ENCODE measurements at regions not wholly inside any gene's neighbourhood (a gene's known extent, or its start where the extent isn't known, plus 50 kb on each side); places are given as distances from the start of the nearest gene placed in this dataset.
A peak's percentile ranks its signal among the peaks of the same experiment; 100 is the strongest.

DNA sequence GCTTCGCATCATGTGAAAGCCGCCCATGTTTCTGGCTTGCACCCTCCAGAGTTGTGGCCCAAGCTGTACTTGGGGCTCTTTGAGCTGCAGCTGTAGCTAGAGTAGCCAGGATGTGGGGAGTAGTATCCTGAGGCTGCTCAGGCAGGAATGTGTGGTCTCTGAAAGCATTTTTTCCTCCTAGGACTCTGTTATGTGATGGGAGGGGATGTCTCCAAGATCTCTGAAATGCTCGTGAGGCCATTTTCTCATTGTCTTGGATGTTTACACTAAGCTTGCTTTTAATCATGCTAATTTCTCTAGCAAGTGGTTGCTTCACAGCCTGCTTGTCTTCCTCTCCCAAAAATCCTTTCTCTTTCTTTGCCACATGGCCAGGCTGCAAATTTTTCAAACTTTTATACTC is 687.6 kb downstream of the DCDC2C start:
- 95% methylated on average over 2 of the region's 3 CpGs for WGBS (ENCODE audit: insufficient coverage)
- Histone ChIP-seq H3K9me3 (ENCODE audit: control insufficient read depth, insufficient read depth, low read length) (peaks cover 5% of the 10 kb centered on the region), H3K27me3 (ENCODE audit: control insufficient read depth, insufficient read depth, low read length) (no peaks in the 10 kb centered on the region), H3K27ac (ENCODE audit: low read depth, low read length) (no peak overlapping the region), H3K4me3 (ENCODE audit: low read depth, low read length) (no peak overlapping the region), H3K36me3 (ENCODE audit: control insufficient read depth, insufficient read depth, low read length) (no peaks in the 10 kb centered on the region), H3K4me1 (ENCODE audit: control insufficient read depth, insufficient read depth, low read length) (no peaks in the 10 kb centered on the region)
- DNase-seq (ENCODE audit: low read depth in 4 of 6, low spot score in 6 of 6) = no peak

- no peaks in the 10 kb centered on the region for H3K36me3 ChIP-seq (ENCODE audit: control insufficient read depth, insufficient read depth, low read length)
- H3K27me3 ChIP-seq (ENCODE audit: control insufficient read depth, insufficient read depth, low read length) = no peaks in the 10 kb centered on the region
- H3K4me3 ChIP-seq (ENCODE audit: low read depth, low read length) = no peak overlapping the region
- 96% methylated on average over 4 of the region's 10 CpGs for WGBS (ENCODE audit: insufficient coverage)
- H3K27ac ChIP-seq (ENCODE audit: low read depth, low read length) = no peak overlapping the region
- H3K9me3 ChIP-seq (ENCODE audit: control insufficient read depth, insufficient read depth, low read length) = peaks cover 2% of the 10 kb centered on the region
- no peak for DNase-seq (ENCODE audit: low read depth in 4 of 6, low spot score in 6 of 6)
- H3K4me1 ChIP-seq (ENCODE audit: control insufficient read depth, insufficient read depth, low read length) = no peaks in the 10 kb centered on the region
Observed at GRCh38 chr2:4404363-4404762, 701.0 kb downstream of the DCDC2C start.

DNA sequence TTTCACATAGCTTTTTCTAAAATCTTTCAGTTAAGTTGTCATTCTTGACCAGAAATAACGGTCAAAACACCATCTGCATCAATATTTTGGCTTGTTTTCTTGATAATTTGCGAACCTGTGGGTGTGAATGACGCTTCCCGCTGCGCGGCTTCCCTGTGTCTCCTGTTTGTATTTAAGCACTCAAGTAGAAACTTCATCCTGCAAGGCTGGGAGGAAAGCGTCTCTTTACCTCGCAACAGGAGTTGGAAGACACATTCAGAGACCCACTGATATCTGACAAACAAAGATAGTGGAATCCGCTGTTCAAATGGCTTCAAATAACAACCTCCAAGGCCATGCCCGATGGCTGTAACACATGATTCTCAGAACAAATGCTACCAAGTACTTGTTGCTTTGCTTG is 704.9 kb downstream of the DCDC2C start:
- H3K9me3 ChIP-seq (ENCODE audit: control insufficient read depth, insufficient read depth, low read length) = no peaks in the 10 kb centered on the region
- no peaks in the 10 kb centered on the region for H3K36me3 ChIP-seq (ENCODE audit: control insufficient read depth, insufficient read depth, low read length)
- no peak overlapping the region for H3K27ac ChIP-seq (ENCODE audit: low read depth, low read length)
- DNase-seq (ENCODE audit: low read depth in 4 of 6, low spot score in 6 of 6) = peak in 2 of 6 donors; percentile 38 to 66
- WGBS (ENCODE audit: insufficient coverage) = 29% methylated on average over 7 of the region's 10 CpGs
- H3K4me1 ChIP-seq (ENCODE audit: control insufficient read depth, insufficient read depth, low read length) = no peaks in the 10 kb centered on the region
- no peaks in the 10 kb centered on the region for H3K27me3 ChIP-seq (ENCODE audit: control insufficient read depth, insufficient read depth, low read length)
- H3K4me3 ChIP-seq (ENCODE audit: low read depth, low read length) = no peak overlapping the region

DNA sequence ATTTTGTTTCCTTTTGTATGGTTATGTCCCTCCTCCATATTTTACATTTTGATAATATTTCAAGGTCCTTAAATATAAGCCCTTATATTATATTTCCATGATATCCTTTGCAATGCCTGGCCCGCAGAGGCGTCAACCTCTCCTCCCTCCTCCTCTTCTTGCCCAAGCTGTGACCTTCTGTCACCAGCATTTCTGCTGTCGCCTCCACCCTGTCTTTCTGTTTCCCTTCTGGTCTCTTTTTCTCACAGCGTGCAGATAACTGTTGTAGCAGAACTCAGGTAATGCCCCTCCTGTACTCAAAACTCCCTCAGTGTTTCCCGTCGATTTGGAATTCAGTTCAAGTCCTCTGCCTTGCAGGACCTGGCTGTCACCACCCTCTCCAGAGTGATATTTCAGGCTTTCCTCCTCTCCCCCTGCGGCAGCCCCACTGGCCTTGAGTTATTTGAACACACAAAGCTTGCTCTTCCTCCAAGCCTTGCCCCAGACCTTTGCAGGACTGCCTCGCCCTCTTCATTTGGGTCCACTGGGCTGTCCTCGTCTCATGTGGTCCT is 709.3 kb downstream of the DCDC2C start:
- Histone ChIP-seq H3K9me3 (ENCODE audit: control insufficient read depth, insufficient read depth, low read length) (no peaks in the 10 kb centered on the region), H3K4me1 (ENCODE audit: control insufficient read depth, insufficient read depth, low read length) (no peaks in the 10 kb centered on the region), H3K4me3 (ENCODE audit: low read depth, low read length) (no peak overlapping the region), H3K36me3 (ENCODE audit: control insufficient read depth, insufficient read depth, low read length) (no peaks in the 10 kb centered on the region), H3K27ac (ENCODE audit: low read depth, low read length) (no peak overlapping the region), H3K27me3 (ENCODE audit: control insufficient read depth, insufficient read depth, low read length) (no peaks in the 10 kb centered on the region)
- 89% methylated on average over 9 of the region's 9 CpGs for WGBS (ENCODE audit: insufficient coverage)
- DNase-seq (ENCODE audit: low read depth in 4 of 6, low spot score in 6 of 6) = no peak

- no peaks in the 10 kb centered on the region for H3K9me3 ChIP-seq (ENCODE audit: control insufficient read depth, insufficient read depth, low read length)
- no peaks in the 10 kb centered on the region for H3K27me3 ChIP-seq (ENCODE audit: control insufficient read depth, insufficient read depth, low read length)
- no peaks in the 10 kb centered on the region for H3K36me3 ChIP-seq (ENCODE audit: control insufficient read depth, insufficient read depth, low read length)
- H3K27ac ChIP-seq (ENCODE audit: low read depth, low read length) = no peak overlapping the region
- no peaks in the 10 kb centered on the region for H3K4me1 ChIP-seq (ENCODE audit: control insufficient read depth, insufficient read depth, low read length)
- DNase-seq (ENCODE audit: low read depth in 4 of 6, low spot score in 6 of 6) = peak in 1 of 6 donors; percentile 87
- WGBS (ENCODE audit: insufficient coverage) = no CpG with 5 or more reads among the region's 1 CpG
- no peak overlapping the region for H3K4me3 ChIP-seq (ENCODE audit: low read depth, low read length)
Observed at GRCh38 chr2:4415171-4415570, 711.8 kb downstream of the DCDC2C start.

DNA sequence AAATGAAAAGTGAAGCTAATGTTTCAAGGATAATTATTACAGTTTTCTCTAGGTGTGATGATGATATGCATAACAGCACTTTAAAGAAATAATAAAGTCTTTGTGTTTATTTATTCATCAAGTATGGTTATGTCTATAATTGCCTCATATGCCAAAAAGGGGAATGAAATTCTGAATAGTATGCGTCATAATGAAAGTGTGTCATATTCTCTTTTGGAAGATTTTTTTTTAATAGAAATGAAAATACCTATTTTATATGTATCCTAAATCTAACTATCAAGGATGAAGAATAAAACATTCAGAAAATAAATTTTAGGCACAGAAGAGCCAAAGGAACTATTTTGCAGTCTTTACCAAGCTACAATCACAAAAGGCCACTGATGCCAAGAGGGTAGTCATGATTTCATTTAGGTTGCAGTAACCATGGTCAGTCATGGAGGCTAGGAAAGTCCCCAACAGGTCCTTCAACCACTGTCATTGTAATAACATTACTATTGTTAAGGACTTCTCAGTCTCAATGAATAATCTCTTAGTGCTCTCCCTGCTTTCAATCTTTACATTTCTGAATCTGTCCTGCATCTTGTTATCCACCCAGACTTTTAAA is 712.5 kb downstream of the DCDC2C start:
- Histone ChIP-seq H3K9me3 (ENCODE audit: control insufficient read depth, insufficient read depth, low read length) (no peaks in the 10 kb centered on the region), H3K27me3 (ENCODE audit: control insufficient read depth, insufficient read depth, low read length) (no peaks in the 10 kb centered on the region), H3K36me3 (ENCODE audit: control insufficient read depth, insufficient read depth, low read length) (no peaks in the 10 kb centered on the region), H3K27ac (ENCODE audit: low read depth, low read length) (no peak overlapping the region), H3K4me1 (ENCODE audit: control insufficient read depth, insufficient read depth, low read length) (no peaks in the 10 kb centered on the region), H3K4me3 (ENCODE audit: low read depth, low read length) (no peak overlapping the region)
- peak in 1 of 6 donors; percentile 8 for DNase-seq (ENCODE audit: low read depth in 4 of 6, low spot score in 6 of 6)
- no CpG with 5 or more reads among the region's 1 CpG for WGBS (ENCODE audit: insufficient coverage)

DNA sequence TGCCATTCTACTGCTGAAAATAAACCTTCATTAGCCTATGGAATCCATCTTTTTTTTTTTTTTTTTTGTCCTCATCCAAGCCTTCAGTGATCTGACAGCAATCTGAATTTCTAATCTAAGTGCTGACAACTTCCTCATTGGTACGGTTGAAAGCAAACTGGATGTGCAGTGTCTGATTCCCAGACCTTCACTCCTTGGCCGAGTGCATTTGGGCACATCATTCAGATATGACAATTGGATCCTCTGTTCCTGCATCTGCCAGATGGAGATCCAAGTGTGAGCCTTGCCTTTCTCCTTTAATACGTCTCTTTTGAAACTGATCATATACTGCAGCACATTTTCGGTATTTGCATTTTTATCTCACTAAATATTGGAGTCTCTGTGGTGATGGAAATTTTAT is 713.1 kb downstream of the DCDC2C start:
- no peak overlapping the region for H3K27ac ChIP-seq (ENCODE audit: low read depth, low read length)
- H3K36me3 ChIP-seq (ENCODE audit: control insufficient read depth, insufficient read depth, low read length) = no peaks in the 10 kb centered on the region
- WGBS (ENCODE audit: insufficient coverage) = 73% methylated on average over 2 of the region's 4 CpGs
- H3K9me3 ChIP-seq (ENCODE audit: control insufficient read depth, insufficient read depth, low read length) = no peaks in the 10 kb centered on the region
- no peaks in the 10 kb centered on the region for H3K27me3 ChIP-seq (ENCODE audit: control insufficient read depth, insufficient read depth, low read length)
- H3K4me3 ChIP-seq (ENCODE audit: low read depth, low read length) = no peak overlapping the region
- DNase-seq (ENCODE audit: low read depth in 4 of 6, low spot score in 6 of 6) = peak in 2 of 6 donors; percentile 46 to 77
- H3K4me1 ChIP-seq (ENCODE audit: control insufficient read depth, insufficient read depth, low read length) = no peaks in the 10 kb centered on the region

- H3K4me1 ChIP-seq (ENCODE audit: control insufficient read depth, insufficient read depth, low read length) = no peaks in the 10 kb centered on the region
- H3K27ac ChIP-seq (ENCODE audit: low read depth, low read length) = no peak overlapping the region
- H3K4me3 ChIP-seq (ENCODE audit: low read depth, low read length) = no peak overlapping the region
- 90% methylated on average over 3 of the region's 6 CpGs for WGBS (ENCODE audit: insufficient coverage)
- DNase-seq (ENCODE audit: low read depth in 4 of 6, low spot score in 6 of 6) = no peak
- H3K36me3 ChIP-seq (ENCODE audit: control insufficient read depth, insufficient read depth, low read length) = no peaks in the 10 kb centered on the region
- H3K27me3 ChIP-seq (ENCODE audit: control insufficient read depth, insufficient read depth, low read length) = no peaks in the 10 kb centered on the region
- no peaks in the 10 kb centered on the region for H3K9me3 ChIP-seq (ENCODE audit: control insufficient read depth, insufficient read depth, low read length)
Observed at GRCh38 chr2:4417771-4418170, 714.4 kb downstream of the DCDC2C start.

GRCh38 chr2:4420032-4420431 is 716.7 kb downstream of the DCDC2C start:
- no peak overlapping the region for H3K27ac ChIP-seq (ENCODE audit: low read depth, low read length)
- H3K4me3 ChIP-seq (ENCODE audit: low read depth, low read length) = no peak overlapping the region
- no peaks in the 10 kb centered on the region for H3K9me3 ChIP-seq (ENCODE audit: control insufficient read depth, insufficient read depth, low read length)
- no peak for DNase-seq (ENCODE audit: low read depth in 4 of 6, low spot score in 6 of 6)
- no CpG with 5 or more reads among the region's 3 CpGs for WGBS (ENCODE audit: insufficient coverage)
- no peaks in the 10 kb centered on the region for H3K4me1 ChIP-seq (ENCODE audit: control insufficient read depth, insufficient read depth, low read length)
- no peaks in the 10 kb centered on the region for H3K36me3 ChIP-seq (ENCODE audit: control insufficient read depth, insufficient read depth, low read length)
- H3K27me3 ChIP-seq (ENCODE audit: control insufficient read depth, insufficient read depth, low read length) = no peaks in the 10 kb centered on the region

- Histone ChIP-seq H3K4me1 (ENCODE audit: control insufficient read depth, insufficient read depth, low read length) (no peaks in the 10 kb centered on the region), H3K9me3 (ENCODE audit: control insufficient read depth, insufficient read depth, low read length) (no peaks in the 10 kb centered on the region), H3K36me3 (ENCODE audit: control insufficient read depth, insufficient read depth, low read length) (no peaks in the 10 kb centered on the region), H3K27me3 (ENCODE audit: control insufficient read depth, insufficient read depth, low read length) (no peaks in the 10 kb centered on the region), H3K4me3 (ENCODE audit: low read depth, low read length) (no peak overlapping the region), H3K27ac (ENCODE audit: low read depth, low read length) (no peak overlapping the region)
- no peak for DNase-seq (ENCODE audit: low read depth in 4 of 6, low spot score in 6 of 6)
- WGBS (ENCODE audit: insufficient coverage) = 50% methylated on average over 1 of the region's 6 CpGs
Observed at GRCh38 chr2:4424153-4424552, 720.8 kb downstream of the DCDC2C start.
